Ascending aorta (tissue), 2 donors: ENCODE measurements at regions not wholly inside any gene's neighbourhood (a gene's known extent, or its start where the extent isn't known, plus 50 kb on each side); places are given as distances from the start of the nearest gene placed in this dataset.

ENCODE experiments used
- DNase-seq, 2 donors: peaks; one replicate each; pipeline ENCODE4 v3.0.0-alpha.2; 2019; ENCODE audit warnings: low spot score in 2 of 2
- H3K27ac ChIP-seq, 2 donors: fragments of 200-600 bp; sonication (generic); one replicate each; pipeline ENCODE4 v1.5.1; 2016 to 2017; ENCODE audit warnings: mild to moderate bottlenecking in 1 of 2
- H3K27me3 ChIP-seq: fragments of 200-600 bp; sonication (generic); one replicate; pipeline ENCODE4 v1.5.1; 2017
- H3K36me3 ChIP-seq, 2 donors: fragments of 200-600 bp; sonication (generic); one replicate each; pipeline ENCODE4 v1.5.1; 2016
- H3K4me1 ChIP-seq, 2 donors: fragments of 200-600 bp; sonication (generic); one replicate each; pipeline ENCODE4 v1.5.1; 2016 to 2017; ENCODE audit warnings: mild to moderate bottlenecking in 1 of 2
- H3K4me3 ChIP-seq, 2 donors: fragments of 200-600 bp; sonication (generic); one replicate each; pipeline ENCODE4 v1.5.1; 2016 to 2017; ENCODE audit warnings: mild to moderate bottlenecking in 1 of 2
- H3K9me3 ChIP-seq, 2 donors: fragments of 200-600 bp; sonication (generic); one replicate each; pipeline ENCODE4 v1.5.1; 2016
- CTCF ChIP-seq, 3 experiments: fragments of 200-600 bp in 2 of 3; fragments of 450-650 bp in 1 of 3; sonication (generic) in 2 of 3; IDR thresholded peaks; one replicate each; pipeline ENCODE4 v1.5.1; 2016 to 2019; ENCODE audit warnings: antibody characterized with exemption in 3 of 3, mild to moderate bottlenecking in 1 of 3, moderate library complexity in 1 of 3
- intact Hi-C: fragments of 100-400 bp; cut with DNase I; formaldehyde crosslinking; loops from one replicate; pipeline ENCODE4 v1.15.1; 2023

DNA sequence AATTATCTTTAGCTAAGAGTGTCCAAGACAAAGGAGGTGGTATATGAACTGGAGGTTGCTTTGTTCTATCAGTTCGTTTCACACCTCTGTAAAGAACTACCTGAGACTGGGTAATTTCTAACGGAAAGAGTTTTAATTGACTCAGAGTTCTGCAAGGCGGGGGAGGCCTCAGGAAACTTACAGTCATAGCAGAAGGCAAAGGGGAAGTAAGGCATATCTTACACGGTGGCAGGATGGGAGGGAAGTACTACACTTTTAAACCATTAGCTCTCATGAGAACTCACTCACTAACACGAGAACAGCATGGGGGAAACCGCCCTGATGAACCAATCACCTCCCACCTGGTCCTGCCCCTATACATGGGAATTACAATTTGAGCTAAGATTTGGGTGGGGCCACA lies 1202.3 kb upstream of the LRRTM3 start:
- no peak for DNase-seq
- Histone ChIP-seq H3K4me3 (no peak overlapping the region), H3K36me3 (no peaks in the 10 kb centered on the region), H3K9me3 (no peaks in the 10 kb centered on the region), H3K27me3 (no peaks in the 10 kb centered on the region), H3K4me1 (no peaks in the 10 kb centered on the region), H3K27ac (no peak overlapping the region)
- no peak for TF ChIP-seq CTCF (IDR thresholded peaks at IDR 0.05)
- intact Hi-C loops: no loop called here

- Histone ChIP-seq H3K9me3 (no peaks in the 10 kb centered on the region), H3K4me1 (no peaks in the 10 kb centered on the region), H3K27ac (no peak overlapping the region), H3K4me3 (no peak overlapping the region), H3K27me3 (no peaks in the 10 kb centered on the region), H3K36me3 (no peaks in the 10 kb centered on the region)
- DNase-seq: no peak
- TF ChIP-seq CTCF (IDR thresholded peaks at IDR 0.05): no peak
- intact Hi-C loops: no loop called here
Measured at GRCh38 chr10:65735382-65735781, 1190.5 kb upstream of the LRRTM3 start.

- intact Hi-C loops: no loop called here
- Histone ChIP-seq H3K9me3 (no peaks in the 10 kb centered on the region), H3K4me3 (no peak overlapping the region), H3K27ac (no peak overlapping the region), H3K27me3 (no peaks in the 10 kb centered on the region), H3K36me3 (no peaks in the 10 kb centered on the region), H3K4me1 (no peaks in the 10 kb centered on the region)
- no peak for DNase-seq
- no peak for TF ChIP-seq CTCF (IDR thresholded peaks at IDR 0.05)
Measured at GRCh38 chr10:65742906-65743305, 1182.9 kb upstream of the LRRTM3 start.

DNA sequence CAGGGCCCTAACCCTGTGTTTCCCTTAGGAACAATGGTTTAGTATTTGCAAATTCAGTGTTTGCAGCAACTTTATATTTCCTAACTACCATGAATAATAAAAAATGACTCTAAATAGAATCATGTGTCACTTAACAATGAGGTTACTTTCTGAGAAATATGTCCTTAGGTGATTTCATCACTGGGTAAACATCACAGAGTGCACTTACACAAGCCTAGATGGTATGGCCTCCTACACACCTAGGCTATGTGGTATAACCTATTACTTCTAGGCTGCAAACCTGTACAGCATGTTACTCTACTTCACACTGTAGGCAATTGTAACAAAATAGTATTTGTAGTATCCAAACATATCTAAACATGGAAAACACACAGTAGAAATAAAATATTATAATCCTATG lies 1174.6 kb upstream of the LRRTM3 start:
- H3K36me3 ChIP-seq: no peaks in the 10 kb centered on the region
- DNase-seq: no peak
- no peaks in the 10 kb centered on the region for H3K27me3 ChIP-seq
- H3K27ac ChIP-seq: no peak overlapping the region
- no peak for TF ChIP-seq CTCF (IDR thresholded peaks at IDR 0.05)
- intact Hi-C loops: no loop called here
- no peaks in the 10 kb centered on the region for H3K9me3 ChIP-seq
- no peaks in the 10 kb centered on the region for H3K4me1 ChIP-seq
- H3K4me3 ChIP-seq: no peak overlapping the region

DNA sequence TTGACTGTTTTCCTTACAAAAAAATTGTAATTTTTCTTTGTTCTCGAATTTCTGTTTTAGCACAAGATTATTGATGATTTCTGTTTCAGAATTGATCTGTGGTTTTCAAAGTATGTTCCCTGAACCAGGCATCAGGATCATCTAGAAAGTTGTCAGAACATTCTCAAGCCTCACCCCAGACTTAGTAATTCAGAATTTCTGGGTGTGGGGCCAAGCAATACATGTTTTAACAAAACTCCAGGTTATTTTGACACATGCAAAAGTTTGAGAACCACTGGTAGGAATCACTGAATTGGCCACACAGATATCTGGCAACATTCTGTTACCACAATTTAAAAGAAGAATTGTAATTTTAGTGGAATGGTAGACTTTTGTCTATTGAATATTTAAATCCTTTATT lies 1173.9 kb upstream of the LRRTM3 start:
- DNase-seq: no peak
- no peak overlapping the region for H3K4me3 ChIP-seq
- H3K36me3 ChIP-seq: no peaks in the 10 kb centered on the region
- no peaks in the 10 kb centered on the region for H3K4me1 ChIP-seq
- intact Hi-C loops: no loop called here
- H3K27me3 ChIP-seq: no peaks in the 10 kb centered on the region
- no peak overlapping the region for H3K27ac ChIP-seq
- no peak for TF ChIP-seq CTCF (IDR thresholded peaks at IDR 0.05)
- no peaks in the 10 kb centered on the region for H3K9me3 ChIP-seq

DNA sequence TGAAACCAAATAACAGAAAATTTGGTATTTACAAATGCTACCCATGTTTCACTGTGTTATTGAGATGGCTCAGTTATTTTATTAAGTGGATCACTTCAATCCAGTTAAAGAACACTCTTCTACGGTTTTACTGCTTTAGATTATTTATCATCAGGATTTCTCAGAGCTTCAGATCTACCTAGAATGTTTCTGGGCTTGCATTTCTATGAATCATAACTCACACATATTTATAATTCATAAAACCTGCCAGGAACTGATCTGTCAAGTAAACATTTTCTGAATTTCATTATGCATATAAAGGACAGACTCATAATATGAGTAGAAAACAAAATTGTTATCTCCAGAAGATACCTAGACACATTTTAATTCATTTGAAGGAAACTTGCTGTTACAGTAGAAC lies 1172.3 kb upstream of the LRRTM3 start:
- no peak for DNase-seq
- H3K4me3 ChIP-seq: no peak overlapping the region
- intact Hi-C loops: no loop called here
- no peak for TF ChIP-seq CTCF (IDR thresholded peaks at IDR 0.05)
- H3K9me3 ChIP-seq: no peaks in the 10 kb centered on the region
- no peaks in the 10 kb centered on the region for H3K4me1 ChIP-seq
- H3K36me3 ChIP-seq: no peaks in the 10 kb centered on the region
- no peaks in the 10 kb centered on the region for H3K27me3 ChIP-seq
- no peak overlapping the region for H3K27ac ChIP-seq
